ENCODE measurements at regions not wholly inside any gene's neighbourhood (a gene's known extent, or its start where the extent isn't known, plus 50 kb on each side); places are given as distances from the start of the nearest gene placed in this dataset.

DNA sequence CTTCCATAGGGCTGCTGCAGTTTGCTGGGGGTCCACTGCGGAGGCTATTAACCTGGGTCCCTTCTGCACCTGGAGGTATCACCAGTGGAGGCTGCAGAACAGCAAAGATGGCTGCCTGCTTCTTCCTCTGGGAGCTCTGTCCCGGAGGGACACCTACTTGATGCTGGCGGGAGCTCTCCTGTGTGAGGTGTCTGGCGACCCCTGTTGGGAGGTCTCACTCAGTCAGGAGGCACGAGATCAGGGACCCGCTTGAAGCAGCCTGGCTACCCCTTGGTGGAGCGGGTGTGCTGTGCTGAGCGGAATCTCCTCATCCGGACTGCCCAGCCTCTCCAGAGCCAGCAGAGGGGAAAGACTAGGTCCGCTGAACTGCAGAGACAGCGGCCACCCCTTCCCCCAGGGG, 56.0 kb upstream of the CTXND1 start:
- Histone ChIP-seq H3K27me3 (replicated peaks) (no peaks in the 10 kb centered on the region), H3K4me3 (ENCODE audit: low read depth, low read length) (no peak overlapping the region), H3K36me3 (replicated peaks) (no peaks in the 10 kb centered on the region), H3K27ac (no peak overlapping the region)
- in situ Hi-C loops (cut with HindIII; ENCODE audit: low pct_ligation_motif_present, low sequenced_read_pairs): no loop called here
- DNase-seq: no peak
- TF ChIP-seq, protein P1, sequence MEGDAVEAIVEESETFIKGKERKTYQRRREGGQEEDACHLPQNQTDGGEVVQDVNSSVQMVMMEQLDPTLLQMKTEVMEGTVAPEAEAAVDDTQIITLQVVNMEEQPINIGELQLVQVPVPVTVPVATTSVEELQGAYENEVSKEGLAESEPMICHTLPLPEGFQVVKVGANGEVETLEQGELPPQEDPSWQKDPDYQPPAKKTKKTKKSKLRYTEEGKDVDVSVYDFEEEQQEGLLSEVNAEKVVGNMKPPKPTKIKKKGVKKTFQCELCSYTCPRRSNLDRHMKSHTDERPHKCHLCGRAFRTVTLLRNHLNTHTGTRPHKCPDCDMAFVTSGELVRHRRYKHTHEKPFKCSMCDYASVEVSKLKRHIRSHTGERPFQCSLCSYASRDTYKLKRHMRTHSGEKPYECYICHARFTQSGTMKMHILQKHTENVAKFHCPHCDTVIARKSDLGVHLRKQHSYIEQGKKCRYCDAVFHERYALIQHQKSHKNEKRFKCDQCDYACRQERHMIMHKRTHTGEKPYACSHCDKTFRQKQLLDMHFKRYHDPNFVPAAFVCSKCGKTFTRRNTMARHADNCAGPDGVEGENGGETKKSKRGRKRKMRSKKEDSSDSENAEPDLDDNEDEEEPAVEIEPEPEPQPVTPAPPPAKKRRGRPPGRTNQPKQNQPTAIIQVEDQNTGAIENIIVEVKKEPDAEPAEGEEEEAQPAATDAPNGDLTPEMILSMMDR (IDR thresholded peaks at IDR 0.05; ENCODE audit: low read depth, low read length, missing control alignments): no peak

DNA sequence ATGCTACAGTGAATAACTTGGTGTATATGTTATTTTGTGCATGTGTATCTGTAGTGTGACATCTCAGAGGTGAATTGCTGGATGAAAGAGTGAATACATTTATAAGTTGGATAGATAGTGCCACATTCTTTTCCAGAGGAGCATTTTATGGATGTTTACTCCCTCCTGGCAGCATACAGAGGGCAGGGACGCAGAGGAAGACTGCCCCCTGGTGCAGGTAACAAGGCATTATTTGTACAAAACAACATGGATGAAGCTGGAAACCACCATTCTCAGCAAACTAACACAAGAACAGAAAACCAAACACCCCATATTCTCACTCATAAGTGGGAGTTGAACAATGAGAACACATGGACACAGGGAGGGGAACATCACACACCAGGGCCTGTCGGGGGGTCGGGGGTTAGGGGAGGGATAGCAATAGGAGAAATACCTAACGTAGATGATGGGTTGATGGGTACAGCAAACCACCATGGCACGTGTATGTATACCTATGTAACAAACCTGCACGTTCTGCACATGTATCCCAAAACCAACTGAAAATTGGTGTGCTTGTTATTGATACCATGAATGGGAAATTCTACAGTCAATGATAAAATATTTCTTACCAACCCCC, 57.9 kb upstream of the CTXND1 start:
- Histone ChIP-seq H3K27ac (no peak overlapping the region), H3K27me3 (replicated peaks) (no peaks in the 10 kb centered on the region), H3K4me3 (ENCODE audit: low read depth, low read length) (no peak overlapping the region), H3K36me3 (replicated peaks) (no peaks in the 10 kb centered on the region)
- TF ChIP-seq, protein P1 (IDR thresholded peaks at IDR 0.05; ENCODE audit: low read depth, low read length, missing control alignments): peak; percentile 66
- in situ Hi-C loops (cut with HindIII; ENCODE audit: low pct_ligation_motif_present, low sequenced_read_pairs): no loop called here
- no peak for DNase-seq

DNA sequence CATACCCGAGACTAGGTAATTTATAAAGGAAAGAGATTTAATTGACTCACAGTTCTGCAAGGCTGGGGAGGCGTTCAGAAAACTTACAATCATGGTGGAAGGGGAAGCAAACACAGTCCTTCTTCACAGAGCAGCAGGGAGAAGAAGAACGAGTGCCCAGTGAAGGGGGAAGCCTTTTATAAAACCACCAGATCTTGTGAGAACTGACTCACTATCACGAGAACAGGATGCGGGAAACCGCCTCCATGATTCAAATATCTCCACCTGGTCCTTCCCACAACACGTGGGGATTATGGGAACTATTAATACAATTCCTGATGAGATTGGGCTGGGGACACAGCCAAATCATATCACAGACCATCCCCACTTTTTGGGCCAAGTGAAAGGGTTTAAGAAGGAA, 58.8 kb upstream of the CTXND1 start:
- Histone ChIP-seq H3K4me3 (ENCODE audit: low read depth, low read length) (no peak overlapping the region), H3K36me3 (replicated peaks) (no peaks in the 10 kb centered on the region), H3K27me3 (replicated peaks) (no peaks in the 10 kb centered on the region), H3K27ac (no peak overlapping the region)
- TF ChIP-seq, protein P1 (IDR thresholded peaks at IDR 0.05; ENCODE audit: low read depth, low read length, missing control alignments): no peak
- in situ Hi-C loops (cut with HindIII; ENCODE audit: low pct_ligation_motif_present, low sequenced_read_pairs): no loop called here
- DNase-seq: no peak

DNA sequence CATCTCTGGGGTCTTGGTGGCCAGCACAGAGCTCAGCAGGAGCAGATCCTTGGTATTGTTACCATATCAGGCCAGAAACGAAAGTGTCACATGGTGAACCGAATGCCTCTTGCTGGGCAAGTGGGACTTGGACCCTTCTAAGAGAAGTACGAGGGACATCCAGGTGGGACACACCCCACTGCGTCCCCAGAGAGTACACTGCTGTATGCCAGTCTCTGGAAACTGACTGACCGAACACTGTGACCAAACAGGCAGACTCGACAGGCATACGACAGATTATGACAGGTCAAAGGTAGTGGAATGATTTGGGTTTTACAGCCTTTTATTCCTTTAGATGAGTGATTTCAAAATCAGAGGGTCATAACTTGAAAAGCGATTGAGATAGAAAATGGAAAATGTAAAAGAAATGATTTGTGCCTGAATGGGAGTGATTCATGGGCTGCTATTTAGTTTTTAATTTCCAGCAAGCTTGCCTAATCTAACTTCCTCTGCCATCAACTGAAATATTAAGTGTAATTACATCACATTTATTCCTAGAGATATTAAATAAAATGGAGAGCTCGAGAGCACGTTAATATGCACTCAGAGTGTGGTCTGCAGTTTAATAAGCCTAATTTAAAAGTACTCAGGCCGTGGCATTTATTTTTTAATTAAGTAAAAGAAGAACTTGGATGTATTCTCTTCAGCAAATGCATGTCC, 63.4 kb upstream of the CTXND1 start:
- no peaks in the 10 kb centered on the region for H3K27me3 ChIP-seq (replicated peaks)
- H3K36me3 ChIP-seq (replicated peaks): no peaks in the 10 kb centered on the region
- no peak overlapping the region for H3K4me3 ChIP-seq (ENCODE audit: low read depth, low read length)
- DNase-seq: no peak
- TF ChIP-seq, protein P1 (IDR thresholded peaks at IDR 0.05; ENCODE audit: low read depth, low read length, missing control alignments): no peak
- H3K27ac ChIP-seq: no peak overlapping the region
- in situ Hi-C loops (cut with HindIII; ENCODE audit: low pct_ligation_motif_present, low sequenced_read_pairs): no loop called here

DNA sequence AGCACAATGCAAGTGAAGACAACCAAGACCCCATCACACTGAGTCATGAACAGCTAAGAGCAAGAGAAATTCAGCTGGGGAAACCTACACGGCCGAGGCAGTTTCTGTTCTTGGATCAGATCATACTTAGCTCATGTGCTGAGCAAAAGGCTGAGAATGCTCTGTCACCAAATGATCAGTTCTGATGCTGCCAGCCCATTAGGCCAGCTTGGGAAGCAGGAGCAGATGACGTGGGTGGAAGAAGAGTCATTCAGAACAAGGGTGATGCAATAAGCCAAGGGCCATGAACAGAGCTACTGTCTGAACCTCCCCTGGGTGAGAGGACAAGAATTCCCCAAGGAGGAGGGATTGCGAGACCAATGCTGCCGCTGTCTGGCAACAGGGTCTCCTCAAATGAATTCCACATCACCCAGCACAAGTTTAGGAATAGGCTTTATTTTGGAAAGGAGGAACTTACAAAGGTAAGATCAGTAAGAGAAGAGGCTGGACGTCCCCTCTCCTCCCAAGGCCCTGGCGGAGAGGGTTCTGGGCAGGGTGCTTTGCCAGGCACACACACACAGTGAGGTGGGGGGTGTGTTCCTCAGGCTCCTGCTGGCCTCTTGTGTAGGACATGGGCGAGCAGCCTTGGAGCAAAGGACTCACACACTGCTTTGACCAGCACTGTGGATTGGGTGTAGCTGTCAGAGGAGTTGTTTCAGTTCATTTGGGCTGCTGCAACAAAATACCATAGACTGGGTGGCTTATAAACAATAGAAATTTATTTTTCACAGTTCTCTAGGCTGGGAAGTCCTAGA, 65.6 kb upstream of the CTXND1 start:
- no peaks in the 10 kb centered on the region for H3K36me3 ChIP-seq (replicated peaks)
- TF ChIP-seq, protein P1 (IDR thresholded peaks at IDR 0.05; ENCODE audit: low read depth, low read length, missing control alignments): no peak
- no peak overlapping the region for H3K27ac ChIP-seq
- no peaks in the 10 kb centered on the region for H3K27me3 ChIP-seq (replicated peaks)
- DNase-seq: peak; percentile 69
- in situ Hi-C loops (cut with HindIII; ENCODE audit: low pct_ligation_motif_present, low sequenced_read_pairs): no loop called here
- H3K4me3 ChIP-seq (ENCODE audit: low read depth, low read length): no peak overlapping the region
